Activated CD8-positive, alpha-beta memory T cell treated with anti-CD3 and anti-CD28 coated beads for 48 hours (primary cell): ENCODE measurements at regions not wholly inside any gene's neighbourhood (a gene's known extent, or its start where the extent isn't known, plus 50 kb on each side); places are given as distances from the start of the nearest gene placed in this dataset.

Experiments
- DNase-seq, 3 experiments: peaks; one replicate each; pipeline ENCODE4 v3.0.0-alpha.2; 2020; ENCODE audit warnings: low read depth in 2 of 3, low spot score in 2 of 3

GRCh38 chr10:44042075-44042770, 342.7 kb downstream of the CXCL12 start:
- DNase-seq = no peak

- DNase-seq = no peak
These were observed 345.3 kb downstream of the CXCL12 start for GRCh38 chr10:44039599-44039998.

GRCh38 chr10:44036425-44036824, 348.5 kb downstream of the CXCL12 start:
- DNase-seq = no peak

- no peak for DNase-seq
These were observed 349.3 kb downstream of the CXCL12 start for GRCh38 chr10:44035474-44036197.

- no peak for DNase-seq
These were observed 350.0 kb downstream of the CXCL12 start for GRCh38 chr10:44034946-44035345.

GRCh38 chr10:44033008-44033407, 351.9 kb downstream of the CXCL12 start:
- no peak for DNase-seq

- DNase-seq = no peak
These were observed 352.7 kb downstream of the CXCL12 start for GRCh38 chr10:44032216-44032615.

GRCh38 chr10:44030738-44031137, 354.2 kb downstream of the CXCL12 start:
- DNase-seq = no peak

GRCh38 chr10:44030132-44030531, 354.8 kb downstream of the CXCL12 start:
- DNase-seq = no peak

GRCh38 chr10:44028384-44029137, 356.3 kb downstream of the CXCL12 start:
- DNase-seq = no peak

- no peak for DNase-seq
These were observed 360.4 kb downstream of the CXCL12 start for GRCh38 chr10:44024356-44025116.

- DNase-seq = no peak
These were observed 361.4 kb downstream of the CXCL12 start for GRCh38 chr10:44023517-44023916.

- no peak for DNase-seq
These were observed 362.7 kb downstream of the CXCL12 start for GRCh38 chr10:44022203-44022602.

GRCh38 chr10:44020322-44021111, 364.4 kb downstream of the CXCL12 start:
- DNase-seq = no peak

- DNase-seq = no peak
These were observed 367.3 kb downstream of the CXCL12 start for GRCh38 chr10:44017483-44018145.

- no peak for DNase-seq
These were observed 368.1 kb downstream of the CXCL12 start for GRCh38 chr10:44016589-44017482.

GRCh38 chr10:44015702-44016500, 367.2 kb upstream of the ZNF32 start:
- no peak for DNase-seq

GRCh38 chr10:44014644-44015250, 366.1 kb upstream of the ZNF32 start:
- no peak for DNase-seq
